ENCODE measurements at regions not wholly inside any gene's neighbourhood (a gene's known extent, or its start where the extent isn't known, plus 50 kb on each side); places are given as distances from the start of the nearest gene placed in this dataset.
"Not testable (repeated sequence)": the region's sequence is repeated elsewhere in the genome, so short reads cannot be mapped to it uniquely, and the experiment has no call there.

DNA sequence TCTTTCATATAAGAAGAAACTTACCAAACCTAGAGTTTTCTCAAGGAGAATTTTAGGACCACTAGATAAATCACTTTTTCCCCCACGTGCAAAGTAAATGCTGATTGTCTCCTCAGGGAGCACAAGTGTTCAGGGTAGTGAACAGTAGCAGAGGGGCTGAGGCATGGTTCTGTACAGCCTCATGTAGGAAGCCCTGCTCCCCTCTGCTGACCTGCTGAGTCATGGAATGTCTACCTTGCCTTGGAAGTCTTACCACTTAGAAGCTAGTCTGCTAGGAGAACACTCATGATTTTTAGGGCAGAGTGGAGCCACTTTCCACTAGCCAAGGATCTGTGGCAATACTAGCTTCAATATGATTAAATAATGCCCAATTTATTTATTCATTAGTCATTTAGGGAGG is 2120.6 kb upstream of the RAG2 start:
- Histone ChIP-seq H3K4me1 (ENCODE audit: control insufficient read depth, insufficient read depth, low read length, poor library complexity, severe bottlenecking) (no peaks in the 10 kb centered on the region), H3K9me3 (ENCODE audit: control insufficient read depth in 2 of 2, low read length in 2 of 2) (peaks cover 0 to 8% of the 10 kb centered on the region in 2 experiments), H3K4me3 (ENCODE audit: low read depth, low read length) (no peak overlapping the region), H3K36me3 (ENCODE audit: control insufficient read depth, insufficient read depth, low read length) (no peaks in the 10 kb centered on the region), H3K27me3 (ENCODE audit: control insufficient read depth, insufficient read depth, low read length) (no peaks in the 10 kb centered on the region), H3K27ac (ENCODE audit: insufficient read depth, low read length, poor library complexity, severe bottlenecking) (no peak overlapping the region)
- Mint-ChIP-seq H3K4me3 (no peak overlapping the region), H3K36me3 (no peaks in the 10 kb centered on the region), H3K27me3 (no peaks in the 10 kb centered on the region), H3K9me3 (peaks cover 0 to 21% (median 8%) of the 10 kb centered on the region in 7 donors), H3K4me1 (no peaks in the 10 kb centered on the region), H3K27ac (no peak overlapping the region)
- no peak for ATAC-seq (ENCODE audit: low read depth in 2 of 2)
- no peak for DNase-seq

DNA sequence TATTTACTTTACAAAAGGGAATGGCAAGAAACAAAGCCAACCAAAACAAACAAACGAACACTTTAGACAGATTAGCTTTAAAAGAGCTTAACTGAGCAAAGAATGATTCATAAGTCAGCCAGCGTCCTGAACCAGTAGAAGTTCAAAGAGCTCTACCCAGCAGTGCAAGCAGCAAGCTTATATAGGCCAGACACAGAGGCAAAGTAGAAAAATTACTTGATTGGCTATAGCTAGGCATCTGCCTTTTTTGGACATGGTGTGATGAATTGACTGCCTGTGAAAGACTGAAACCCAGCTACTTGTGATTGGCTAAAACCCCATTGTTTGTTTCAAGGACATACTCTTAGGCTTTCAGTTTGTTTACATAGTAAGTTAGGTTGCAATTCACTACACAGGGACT is 2120.0 kb upstream of the RAG2 start:
- Histone ChIP-seq H3K4me1 (ENCODE audit: control insufficient read depth, insufficient read depth, low read length, poor library complexity, severe bottlenecking) (no peaks in the 10 kb centered on the region), H3K36me3 (ENCODE audit: control insufficient read depth, insufficient read depth, low read length) (no peaks in the 10 kb centered on the region), H3K4me3 (ENCODE audit: low read depth, low read length) (no peak overlapping the region), H3K27ac (ENCODE audit: insufficient read depth, low read length, poor library complexity, severe bottlenecking) (no peak overlapping the region), H3K9me3 (ENCODE audit: control insufficient read depth in 2 of 2, low read length in 2 of 2) (peaks cover 0 to 8% of the 10 kb centered on the region in 2 experiments), H3K27me3 (ENCODE audit: control insufficient read depth, insufficient read depth, low read length) (no peaks in the 10 kb centered on the region)
- no peaks in the 10 kb centered on the region for H3K4me1 Mint-ChIP-seq
- H3K36me3 Mint-ChIP-seq, result no peaks in the 10 kb centered on the region
- no peaks in the 10 kb centered on the region for H3K27me3 Mint-ChIP-seq
- ATAC-seq (ENCODE audit: low read depth in 2 of 2), result no peak
- no peak for DNase-seq
- no peak overlapping the region for H3K4me3 Mint-ChIP-seq
- peaks cover 0 to 19% (median 8%) of the 10 kb centered on the region in 7 donors for H3K9me3 Mint-ChIP-seq
- H3K27ac Mint-ChIP-seq, result no peak overlapping the region

GRCh38 chr11:38711110-38711509 is 2113.1 kb upstream of the RAG2 start:
- Mint-ChIP-seq H3K27me3 (no peaks in the 10 kb centered on the region), H3K36me3 (no peaks in the 10 kb centered on the region), H3K4me3 (no peak overlapping the region), H3K27ac (no peak overlapping the region), H3K9me3 (peaks cover 3 to 30% (median 12%) of the 10 kb centered on the region in 7 donors), H3K4me1 (no peaks in the 10 kb centered on the region)
- H3K27me3 ChIP-seq (ENCODE audit: control insufficient read depth, insufficient read depth, low read length), result no peaks in the 10 kb centered on the region
- DNase-seq (no peak), ATAC-seq (ENCODE audit: low read depth in 2 of 2) (no peak)
- no peaks in the 10 kb centered on the region for H3K9me3 ChIP-seq (ENCODE audit: control insufficient read depth in 2 of 2, low read length in 2 of 2)
- H3K4me1 ChIP-seq (ENCODE audit: control insufficient read depth, insufficient read depth, low read length, poor library complexity, severe bottlenecking), result no peaks in the 10 kb centered on the region
- H3K27ac ChIP-seq (ENCODE audit: insufficient read depth, low read length, poor library complexity, severe bottlenecking), result no peak overlapping the region
- H3K36me3 ChIP-seq (ENCODE audit: control insufficient read depth, insufficient read depth, low read length), result no peaks in the 10 kb centered on the region
- H3K4me3 ChIP-seq (ENCODE audit: low read depth, low read length), result no peak overlapping the region

GRCh38 chr11:38710262-38710661 is 2112.2 kb upstream of the RAG2 start:
- H3K27me3 Mint-ChIP-seq, result no peaks in the 10 kb centered on the region
- Histone ChIP-seq H3K4me1 (ENCODE audit: control insufficient read depth, insufficient read depth, low read length, poor library complexity, severe bottlenecking) (no peaks in the 10 kb centered on the region), H3K4me3 (ENCODE audit: low read depth, low read length) (no peak overlapping the region), H3K9me3 (ENCODE audit: control insufficient read depth in 2 of 2, low read length in 2 of 2) (no peaks in the 10 kb centered on the region), H3K36me3 (ENCODE audit: control insufficient read depth, insufficient read depth, low read length) (no peaks in the 10 kb centered on the region), H3K27me3 (ENCODE audit: control insufficient read depth, insufficient read depth, low read length) (no peaks in the 10 kb centered on the region), H3K27ac (ENCODE audit: insufficient read depth, low read length, poor library complexity, severe bottlenecking) (no peak overlapping the region)
- peaks cover 5 to 26% (median 12%) of the 10 kb centered on the region in 7 donors for H3K9me3 Mint-ChIP-seq
- no peak for DNase-seq
- H3K4me3 Mint-ChIP-seq, result no peak overlapping the region
- no peaks in the 10 kb centered on the region for H3K36me3 Mint-ChIP-seq
- no peaks in the 10 kb centered on the region for H3K4me1 Mint-ChIP-seq
- no peak for ATAC-seq (ENCODE audit: low read depth in 2 of 2)
- no peak overlapping the region for H3K27ac Mint-ChIP-seq

DNA sequence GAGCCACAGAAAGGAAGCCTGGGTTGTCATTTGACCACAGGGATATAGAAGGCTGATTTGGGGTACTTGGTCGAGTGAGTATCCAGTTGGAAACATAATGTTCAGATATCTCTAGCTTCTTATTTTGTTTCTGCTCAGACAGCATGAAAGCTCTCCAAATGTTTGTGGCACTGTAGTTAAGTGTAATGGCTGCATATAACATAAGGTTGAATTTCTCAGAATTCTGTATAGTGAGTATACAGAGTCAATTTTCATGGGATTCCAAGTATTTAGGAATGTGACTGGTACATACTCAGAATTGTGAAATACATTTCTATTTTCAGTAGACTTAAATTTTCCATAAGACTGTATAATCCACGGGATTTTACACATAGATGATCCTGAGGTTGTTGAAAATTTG is 2102.1 kb upstream of the RAG2 start:
- Histone ChIP-seq H3K36me3 (ENCODE audit: control insufficient read depth, insufficient read depth, low read length) (no peaks in the 10 kb centered on the region), H3K9me3 (ENCODE audit: control insufficient read depth in 2 of 2, low read length in 2 of 2) (peaks cover 2 to 12% of the 10 kb centered on the region in 2 experiments), H3K27ac (ENCODE audit: insufficient read depth, low read length, poor library complexity, severe bottlenecking) (no peak overlapping the region), H3K27me3 (ENCODE audit: control insufficient read depth, insufficient read depth, low read length) (no peaks in the 10 kb centered on the region), H3K4me3 (ENCODE audit: low read depth, low read length) (no peak overlapping the region), H3K4me1 (ENCODE audit: control insufficient read depth, insufficient read depth, low read length, poor library complexity, severe bottlenecking) (no peaks in the 10 kb centered on the region)
- ATAC-seq (ENCODE audit: low read depth in 2 of 2), result no peak
- Mint-ChIP-seq H3K4me1 (no peaks in the 10 kb centered on the region), H3K27ac (no peak overlapping the region), H3K27me3 (no peaks in the 10 kb centered on the region), H3K9me3 (peaks cover 0 to 43% (median 10%) of the 10 kb centered on the region in 7 donors), H3K4me3 (no peak overlapping the region), H3K36me3 (no peaks in the 10 kb centered on the region)
- DNase-seq, result no peak

DNA sequence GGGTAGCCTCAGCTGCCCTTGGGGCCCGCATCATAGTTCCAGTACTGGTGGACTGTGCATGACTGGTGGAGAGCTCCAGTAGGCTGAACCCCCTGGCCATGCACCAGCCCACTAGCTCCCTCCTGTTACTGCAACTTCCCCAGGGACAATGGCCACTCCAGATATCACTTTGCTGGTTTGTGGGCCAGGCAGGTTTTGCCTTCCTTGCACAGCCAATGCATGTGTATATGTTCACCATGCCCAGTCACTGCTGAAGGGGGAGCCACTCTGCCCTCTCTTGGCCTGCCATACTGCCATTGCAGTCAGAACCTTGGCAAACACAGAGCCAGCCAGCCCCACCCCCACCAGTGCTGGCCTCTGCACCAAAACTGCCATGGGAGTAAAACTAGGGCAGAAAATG is 2095.3 kb upstream of the RAG2 start:
- H3K9me3 Mint-ChIP-seq, result peaks cover 0 to 29% (median 8%) of the 10 kb centered on the region in 7 donors
- Histone ChIP-seq H3K9me3 (ENCODE audit: control insufficient read depth in 2 of 2, low read length in 2 of 2) (peaks cover 7 to 28% of the 10 kb centered on the region in 2 experiments), H3K27ac (ENCODE audit: insufficient read depth, low read length, poor library complexity, severe bottlenecking) (no peak overlapping the region), H3K4me3 (ENCODE audit: low read depth, low read length) (no peak overlapping the region), H3K36me3 (ENCODE audit: control insufficient read depth, insufficient read depth, low read length) (no peaks in the 10 kb centered on the region), H3K4me1 (ENCODE audit: control insufficient read depth, insufficient read depth, low read length, poor library complexity, severe bottlenecking) (no peaks in the 10 kb centered on the region), H3K27me3 (ENCODE audit: control insufficient read depth, insufficient read depth, low read length) (no peaks in the 10 kb centered on the region)
- H3K36me3 Mint-ChIP-seq, result no peaks in the 10 kb centered on the region
- H3K27me3 Mint-ChIP-seq, result no peaks in the 10 kb centered on the region
- H3K4me3 Mint-ChIP-seq, result no peak overlapping the region
- H3K4me1 Mint-ChIP-seq, result no peaks in the 10 kb centered on the region
- ATAC-seq (ENCODE audit: low read depth in 2 of 2) (no peak), DNase-seq (no peak)
- H3K27ac Mint-ChIP-seq, result no peak overlapping the region

- H3K36me3 ChIP-seq (ENCODE audit: control insufficient read depth, insufficient read depth, low read length); H3K27me3 Mint-ChIP-seq; H3K4me1 ChIP-seq (ENCODE audit: control insufficient read depth, insufficient read depth, low read length, poor library complexity, severe bottlenecking); H3K4me3 Mint-ChIP-seq; H3K36me3 Mint-ChIP-seq; H3K4me3 ChIP-seq (ENCODE audit: low read depth, low read length); H3K27me3 ChIP-seq (ENCODE audit: control insufficient read depth, insufficient read depth, low read length); H3K4me1 Mint-ChIP-seq; DNase-seq; H3K27ac ChIP-seq (ENCODE audit: insufficient read depth, low read length, poor library complexity, severe bottlenecking); H3K27ac Mint-ChIP-seq; ATAC-seq (ENCODE audit: low read depth in 2 of 2): not testable (repeated sequence)
- H3K9me3 Mint-ChIP-seq, result peaks cover 4 to 17% (median 6%) of the 10 kb centered on the region in 7 donors
- H3K9me3 ChIP-seq (ENCODE audit: control insufficient read depth in 2 of 2, low read length in 2 of 2), result peaks cover 7 to 24% of the 10 kb centered on the region in 2 experiments
These were observed 2092.2 kb upstream of the RAG2 start for GRCh38 chr11:38690211-38690610.

DNA sequence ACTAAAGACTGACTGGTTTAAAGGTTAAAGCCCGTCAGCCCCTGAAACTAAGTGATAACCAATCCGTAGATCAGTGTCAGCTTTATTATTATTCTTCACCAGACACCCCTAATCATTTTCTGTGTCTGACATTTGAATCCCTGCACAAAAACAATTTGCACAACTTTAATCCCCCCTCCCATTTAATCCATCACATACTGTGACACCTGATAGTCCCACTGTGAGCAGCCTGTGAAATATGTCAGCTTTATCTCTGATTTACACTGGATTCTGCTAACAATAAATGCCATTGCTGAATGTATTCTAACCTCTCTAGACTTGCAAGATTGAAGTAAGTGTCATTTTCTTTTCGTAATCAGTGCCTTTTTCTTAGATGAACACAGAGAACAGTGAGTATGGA is 2089.0 kb upstream of the RAG2 start:
- Histone ChIP-seq H3K4me1 (ENCODE audit: control insufficient read depth, insufficient read depth, low read length, poor library complexity, severe bottlenecking) (no peaks in the 10 kb centered on the region), H3K36me3 (ENCODE audit: control insufficient read depth, insufficient read depth, low read length) (no peaks in the 10 kb centered on the region), H3K27ac (ENCODE audit: insufficient read depth, low read length, poor library complexity, severe bottlenecking) (no peak overlapping the region), H3K4me3 (ENCODE audit: low read depth, low read length) (no peak overlapping the region), H3K9me3 (ENCODE audit: control insufficient read depth in 2 of 2, low read length in 2 of 2) (no peaks in the 10 kb centered on the region), H3K27me3 (ENCODE audit: control insufficient read depth, insufficient read depth, low read length) (no peaks in the 10 kb centered on the region)
- Mint-ChIP-seq H3K36me3 (no peaks in the 10 kb centered on the region), H3K4me1 (no peaks in the 10 kb centered on the region), H3K4me3 (no peak overlapping the region), H3K9me3 (peaks cover 2 to 11% (median 6%) of the 10 kb centered on the region in 7 donors), H3K27ac (no peak overlapping the region), H3K27me3 (no peaks in the 10 kb centered on the region)
- DNase-seq, result no peak
- ATAC-seq (ENCODE audit: low read depth in 2 of 2), result no peak
